ENCODE measurements at regions not wholly inside any gene's neighbourhood (a gene's known extent, or its start where the extent isn't known, plus 50 kb on each side); places are given as distances from the start of the nearest gene placed in this dataset.

DNA sequence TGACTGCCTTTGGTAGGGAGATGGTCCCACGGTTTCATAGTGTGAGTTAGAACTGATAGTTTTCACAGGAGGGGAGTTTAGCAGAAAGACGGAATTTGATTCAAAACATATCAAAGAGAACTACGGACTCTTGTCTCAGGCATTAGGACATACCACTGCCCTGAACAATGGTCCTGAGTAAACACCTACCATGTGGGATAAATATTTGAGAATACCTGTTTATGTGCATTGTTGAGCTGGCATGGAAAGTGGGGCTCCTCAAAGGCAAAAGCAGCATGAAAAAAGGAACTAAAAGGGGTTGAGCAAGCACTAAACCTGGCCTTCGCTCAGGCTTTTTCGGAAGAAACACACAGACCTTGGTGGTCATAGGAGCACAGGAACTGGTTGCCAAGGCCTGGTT is 144.4 kb downstream of the ZNF621 start:
- no peak for DNase-seq (ENCODE audit: low read depth)
- TF ChIP-seq, protein P1, sequence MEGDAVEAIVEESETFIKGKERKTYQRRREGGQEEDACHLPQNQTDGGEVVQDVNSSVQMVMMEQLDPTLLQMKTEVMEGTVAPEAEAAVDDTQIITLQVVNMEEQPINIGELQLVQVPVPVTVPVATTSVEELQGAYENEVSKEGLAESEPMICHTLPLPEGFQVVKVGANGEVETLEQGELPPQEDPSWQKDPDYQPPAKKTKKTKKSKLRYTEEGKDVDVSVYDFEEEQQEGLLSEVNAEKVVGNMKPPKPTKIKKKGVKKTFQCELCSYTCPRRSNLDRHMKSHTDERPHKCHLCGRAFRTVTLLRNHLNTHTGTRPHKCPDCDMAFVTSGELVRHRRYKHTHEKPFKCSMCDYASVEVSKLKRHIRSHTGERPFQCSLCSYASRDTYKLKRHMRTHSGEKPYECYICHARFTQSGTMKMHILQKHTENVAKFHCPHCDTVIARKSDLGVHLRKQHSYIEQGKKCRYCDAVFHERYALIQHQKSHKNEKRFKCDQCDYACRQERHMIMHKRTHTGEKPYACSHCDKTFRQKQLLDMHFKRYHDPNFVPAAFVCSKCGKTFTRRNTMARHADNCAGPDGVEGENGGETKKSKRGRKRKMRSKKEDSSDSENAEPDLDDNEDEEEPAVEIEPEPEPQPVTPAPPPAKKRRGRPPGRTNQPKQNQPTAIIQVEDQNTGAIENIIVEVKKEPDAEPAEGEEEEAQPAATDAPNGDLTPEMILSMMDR (conservative IDR thresholded peaks at IDR 0.05; ENCODE audit: control insufficient read depth, insufficient read depth, low read depth, low read length) = no peak
- no peak overlapping the region for H3K4me3 ChIP-seq (ENCODE audit: control insufficient read depth, low read depth, low read length)

DNA sequence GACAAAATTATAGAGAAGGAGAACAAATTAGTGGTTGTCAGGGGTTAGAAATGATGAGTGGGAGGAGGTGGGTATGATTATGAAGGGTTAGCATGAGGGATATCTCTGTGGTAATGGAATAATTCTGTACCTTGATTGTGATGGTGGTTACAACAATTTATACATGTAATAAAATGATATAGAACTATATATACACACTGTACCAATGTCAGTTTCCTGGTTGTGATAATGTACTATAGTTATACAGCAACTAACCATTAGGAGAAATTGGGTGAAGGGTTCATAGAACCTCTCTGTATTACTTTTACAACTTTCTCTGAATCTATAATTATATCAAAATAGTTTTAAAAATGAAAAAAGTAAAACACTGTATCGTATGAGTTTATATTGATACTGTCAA is 148.1 kb downstream of the ZNF621 start:
- DNase-seq (ENCODE audit: low read depth) = no peak
- H3K4me3 ChIP-seq (ENCODE audit: control insufficient read depth, low read depth, low read length) = no peak overlapping the region
- TF ChIP-seq, protein P1 (conservative IDR thresholded peaks at IDR 0.05; ENCODE audit: control insufficient read depth, insufficient read depth, low read depth, low read length) = no peak

DNA sequence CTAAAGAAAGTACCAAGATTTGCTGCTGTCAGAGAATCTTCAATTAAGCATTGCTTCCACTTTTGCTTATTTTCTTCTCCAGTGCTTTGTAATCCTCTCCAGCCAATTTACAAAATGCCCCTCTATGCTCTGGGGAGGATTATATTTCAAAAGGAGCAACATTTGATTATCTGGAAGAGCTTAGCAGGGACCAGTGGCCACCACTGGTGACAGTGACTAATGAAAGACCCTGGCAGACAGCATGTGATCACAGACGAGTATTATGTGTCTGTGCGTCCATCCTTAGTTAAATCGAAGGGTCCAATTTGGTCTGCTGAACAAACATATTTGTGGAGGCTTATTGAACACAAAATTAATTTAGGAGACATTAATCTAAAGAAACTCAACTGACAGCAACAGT is 152.6 kb downstream of the ZNF621 start:
- no peak for DNase-seq (ENCODE audit: low read depth)
- no peak overlapping the region for H3K4me3 ChIP-seq (ENCODE audit: control insufficient read depth, low read depth, low read length)
- TF ChIP-seq, protein P1 (conservative IDR thresholded peaks at IDR 0.05; ENCODE audit: control insufficient read depth, insufficient read depth, low read depth, low read length) = no peak

DNA sequence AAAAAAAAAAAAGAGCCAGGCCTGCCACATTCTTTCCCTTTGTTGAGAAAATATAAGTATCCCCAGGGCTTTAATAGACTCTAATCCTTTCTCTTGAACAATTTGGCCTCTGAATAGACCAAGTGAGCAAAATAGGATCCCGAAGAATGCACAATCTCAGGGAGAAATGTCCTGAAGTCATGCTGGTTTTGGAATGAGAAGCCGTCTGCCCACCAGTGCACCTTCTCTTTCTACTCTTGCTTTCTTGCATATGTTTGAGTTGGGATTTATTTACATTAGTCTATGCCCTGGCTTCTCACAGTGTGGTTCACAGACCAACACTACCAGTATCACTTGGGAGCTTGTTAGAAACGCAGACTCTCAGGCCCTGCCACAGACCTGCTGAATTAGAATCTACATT is 153.0 kb downstream of the ZNF621 start:
- TF ChIP-seq, protein P1 (conservative IDR thresholded peaks at IDR 0.05; ENCODE audit: control insufficient read depth, insufficient read depth, low read depth, low read length) = no peak
- H3K4me3 ChIP-seq (ENCODE audit: control insufficient read depth, low read depth, low read length) = no peak overlapping the region
- DNase-seq (ENCODE audit: low read depth) = no peak

DNA sequence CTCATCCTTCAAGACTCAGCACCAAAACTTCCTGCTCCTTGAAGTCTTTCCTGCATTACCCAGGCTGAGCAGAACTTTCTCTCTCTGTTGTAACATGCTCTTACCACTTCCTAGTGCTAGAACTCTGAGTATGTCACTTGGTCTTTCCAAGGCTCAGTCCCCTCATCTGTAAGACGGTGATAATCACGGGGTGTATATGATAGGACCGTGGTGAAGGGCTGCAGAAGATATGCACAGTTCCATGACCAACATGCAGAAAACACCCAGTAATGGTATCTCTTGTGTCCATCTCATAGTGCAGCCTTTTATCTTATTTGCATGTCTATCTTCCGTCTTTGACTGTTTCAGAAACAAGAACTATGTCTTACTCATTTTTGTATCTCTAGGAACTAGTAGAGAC is 154.5 kb downstream of the ZNF621 start:
- no peak for DNase-seq (ENCODE audit: low read depth)
- no peak overlapping the region for H3K4me3 ChIP-seq (ENCODE audit: control insufficient read depth, low read depth, low read length)
- TF ChIP-seq, protein P1 (conservative IDR thresholded peaks at IDR 0.05; ENCODE audit: control insufficient read depth, insufficient read depth, low read depth, low read length) = no peak

DNA sequence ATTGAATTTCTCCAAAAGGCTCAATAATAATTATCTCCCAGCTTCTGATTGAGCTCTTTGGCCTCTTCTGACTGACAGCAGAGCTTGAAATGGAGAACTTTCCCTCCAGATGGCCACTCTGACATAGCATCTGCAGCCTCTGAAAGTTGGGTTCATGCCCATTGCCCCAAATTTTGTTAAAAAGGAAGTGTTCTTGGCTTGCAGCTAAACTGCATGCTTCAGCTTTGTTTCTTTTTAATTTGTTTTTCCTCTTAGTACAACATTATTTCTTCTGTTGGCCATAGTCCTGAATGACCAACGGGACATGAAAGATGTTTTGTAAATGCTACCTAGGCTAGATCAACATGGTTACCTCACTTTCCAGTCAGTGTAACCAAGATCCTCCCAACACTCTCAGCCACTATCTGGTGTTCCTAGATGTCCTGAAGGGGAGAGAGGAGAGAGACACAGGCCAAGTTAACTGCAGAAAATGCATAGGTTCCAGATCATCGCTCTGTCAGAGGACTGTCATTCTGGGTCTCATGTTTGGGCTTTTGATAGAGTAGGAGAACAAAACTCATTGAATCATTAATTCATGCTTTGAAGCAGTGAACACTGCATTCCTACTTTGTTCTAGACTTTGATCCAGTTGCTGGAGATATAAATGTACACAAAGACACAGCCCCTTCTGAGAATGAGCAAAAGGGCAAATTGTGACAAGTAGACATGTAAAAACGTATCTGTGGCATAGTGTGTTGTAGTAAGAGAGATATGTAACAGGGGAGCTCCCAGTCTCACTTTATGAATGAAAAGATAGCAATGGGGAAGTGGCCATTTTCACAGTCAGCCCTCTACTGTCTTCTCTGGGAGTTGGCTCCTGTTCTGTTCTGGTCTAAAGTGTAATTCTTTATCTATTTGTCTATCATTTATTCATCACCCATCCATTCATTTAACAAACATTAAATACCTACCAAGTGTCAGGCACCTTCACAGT is 156.2 kb downstream of the ZNF621 start:
- H3K4me3 ChIP-seq (ENCODE audit: control insufficient read depth, low read depth, low read length) = no peak overlapping the region
- DNase-seq (ENCODE audit: low read depth) = no peak
- TF ChIP-seq, protein P1 (conservative IDR thresholded peaks at IDR 0.05; ENCODE audit: control insufficient read depth, insufficient read depth, low read depth, low read length) = no peak

Data from fibroblast of mammary gland (primary cell).